GM21447 (cell line): ENCODE measurements at regions not wholly inside any gene's neighbourhood (a gene's known extent, or its start where the extent isn't known, plus 50 kb on each side); places are given as distances from the start of the nearest gene placed in this dataset.

Source experiments
- ATAC-seq: cut with Tn5 transposase; IDR thresholded peaks from one replicate; pipeline ENCODE4 v1.9.1; 2021; ENCODE audit not compliant: unreplicated experiment

GRCh38 chr11:106212081-106212480 is 134.6 kb downstream of the AASDHPPT start:
- ATAC-seq: no peak

GRCh38 chr11:106216281-106216680 is 138.8 kb downstream of the AASDHPPT start:
- ATAC-seq: no peak

DNA sequence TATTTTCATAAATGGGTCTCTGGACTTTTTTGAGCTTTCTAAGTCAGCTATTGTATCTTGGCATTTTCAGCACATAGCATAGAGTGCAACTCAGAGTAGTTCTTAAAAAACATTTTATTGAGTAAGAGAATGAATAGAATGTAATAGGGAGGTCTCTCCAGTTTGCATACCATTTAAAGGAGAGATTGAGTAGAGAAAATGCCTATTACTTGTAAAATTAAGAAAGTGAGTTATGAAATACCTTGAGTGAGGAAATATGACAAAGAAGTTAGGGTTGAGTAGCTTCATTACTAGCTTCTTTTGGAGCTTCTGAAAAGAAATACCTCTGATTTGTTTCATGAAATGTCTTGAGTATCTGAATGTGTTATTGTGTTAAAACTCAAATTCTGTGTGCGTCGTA is 140.0 kb downstream of the AASDHPPT start:
- no peak for ATAC-seq

- ATAC-seq: no peak
Observed at GRCh38 chr11:106218106-106218505, 140.6 kb downstream of the AASDHPPT start.

DNA sequence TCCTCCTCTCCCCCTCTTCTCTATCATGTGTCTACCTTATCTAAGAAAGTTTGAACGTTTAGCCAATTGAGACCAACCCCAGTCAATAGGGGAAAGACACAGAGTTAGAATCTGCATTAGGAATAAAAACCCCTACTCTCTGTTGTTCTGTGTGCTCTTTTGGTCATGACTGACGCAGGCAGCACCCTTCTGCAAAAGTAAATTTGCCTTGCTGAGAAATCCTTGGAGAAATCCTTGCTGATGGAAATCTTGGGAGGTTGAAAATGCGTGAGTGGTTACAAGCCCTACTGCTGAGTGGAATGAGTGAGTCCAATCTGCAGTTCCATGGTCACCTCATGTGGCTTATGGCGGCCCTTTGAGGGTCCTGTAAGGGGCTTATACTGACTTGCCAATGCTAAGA is 145.2 kb downstream of the AASDHPPT start:
- no peak for ATAC-seq

- no peak for ATAC-seq
Observed at GRCh38 chr11:106224172-106224571, 146.7 kb downstream of the AASDHPPT start.

DNA sequence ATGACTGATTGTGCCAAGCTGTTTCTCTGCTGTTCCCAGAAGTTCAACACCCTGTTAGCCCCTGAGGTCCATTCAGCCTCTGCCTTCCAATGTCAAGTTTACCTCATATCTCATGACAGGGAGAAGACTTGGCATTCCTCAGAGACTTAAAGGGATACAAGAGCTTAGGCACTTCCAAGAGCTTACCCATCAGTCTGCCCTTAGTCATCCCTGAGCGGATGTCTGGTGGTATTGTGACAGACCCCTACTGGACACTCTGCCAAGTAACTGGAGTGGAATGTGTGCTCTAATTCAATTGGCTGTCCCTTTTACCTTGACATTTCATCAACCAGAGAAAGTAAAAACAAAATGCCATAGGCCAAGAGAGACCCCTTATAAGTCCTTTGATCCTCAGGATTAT is 151.5 kb downstream of the AASDHPPT start:
- ATAC-seq: no peak

- ATAC-seq: no peak
Observed at GRCh38 chr11:106231591-106231990, 154.1 kb downstream of the AASDHPPT start.

DNA sequence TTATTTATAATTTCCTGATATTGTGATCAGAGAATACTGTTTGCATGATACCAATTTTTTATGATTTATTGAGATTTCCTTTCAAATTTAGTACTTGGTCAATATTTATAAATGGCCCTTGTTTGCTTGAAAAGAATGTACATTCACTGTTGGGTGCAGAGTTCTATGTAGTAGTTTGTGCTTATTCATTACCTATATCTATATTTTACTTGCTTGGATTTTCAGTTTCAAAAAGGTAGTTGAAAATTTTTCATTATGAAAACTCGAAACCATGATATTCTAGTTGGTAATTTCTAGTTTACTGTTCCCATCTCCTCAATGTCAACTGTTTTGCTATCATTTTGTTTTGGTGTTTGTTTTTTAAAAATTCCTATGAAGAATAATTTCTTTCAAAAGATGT is 155.7 kb downstream of the AASDHPPT start:
- ATAC-seq: no peak

DNA sequence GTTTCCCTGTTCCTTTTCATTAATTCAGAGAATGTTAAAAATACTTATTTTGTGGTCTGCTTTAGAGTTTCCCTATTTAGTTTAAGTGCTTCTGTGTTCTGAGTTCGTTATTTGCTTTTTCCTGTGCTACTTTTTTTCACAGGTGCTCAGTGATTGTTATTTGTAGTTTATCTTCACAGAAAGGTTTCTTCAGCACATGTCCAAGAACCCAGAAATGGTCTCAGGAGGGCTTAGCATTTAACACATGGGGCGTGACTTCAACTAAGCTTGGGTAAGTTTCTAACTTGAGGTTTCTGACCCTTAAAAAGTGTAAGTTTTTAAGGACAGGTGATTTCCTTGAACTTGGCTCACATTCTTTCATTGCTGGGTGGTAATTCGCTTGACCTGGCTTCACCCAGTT is 157.3 kb downstream of the AASDHPPT start:
- no peak for ATAC-seq

- no peak for ATAC-seq
Observed at GRCh38 chr11:106236295-106236694, 158.8 kb downstream of the AASDHPPT start.

- no peak for ATAC-seq
Observed at GRCh38 chr11:106238704-106239360, 161.4 kb downstream of the AASDHPPT start.

- ATAC-seq: no peak
Observed at GRCh38 chr11:106241601-106242257, 164.3 kb downstream of the AASDHPPT start.

DNA sequence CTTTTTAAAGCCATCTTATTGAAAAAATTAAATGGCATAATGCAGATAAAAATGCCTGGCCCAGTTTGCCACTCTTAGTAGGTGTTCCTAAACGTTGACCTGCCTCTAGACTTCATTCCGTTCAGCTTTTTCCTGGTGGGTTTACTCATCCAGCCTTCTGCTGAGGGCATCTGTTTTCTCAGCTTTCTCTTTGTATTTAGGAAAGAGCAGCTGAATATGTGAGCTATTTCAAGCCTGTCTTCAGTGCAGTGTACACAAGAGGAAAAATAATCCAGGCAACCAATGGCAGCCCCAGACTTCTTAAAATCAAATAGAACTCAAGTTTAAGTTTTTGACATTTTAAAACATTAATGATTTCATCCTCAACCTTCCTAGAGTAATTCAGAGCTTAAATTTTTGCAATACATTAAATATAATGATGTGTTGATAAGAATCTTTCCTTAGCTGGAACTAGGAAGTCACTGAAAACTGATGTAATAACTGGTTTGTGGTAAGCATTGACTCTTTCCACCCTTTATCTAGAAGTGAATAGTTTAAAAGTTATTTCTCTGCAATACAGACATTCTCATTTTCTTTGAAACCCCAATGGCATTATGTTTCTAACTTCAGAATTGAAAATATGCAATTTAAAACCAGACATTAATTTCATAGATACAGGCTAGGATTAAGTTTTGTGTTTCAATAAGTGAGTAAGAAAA is 165.4 kb downstream of the AASDHPPT start:
- no peak for ATAC-seq

DNA sequence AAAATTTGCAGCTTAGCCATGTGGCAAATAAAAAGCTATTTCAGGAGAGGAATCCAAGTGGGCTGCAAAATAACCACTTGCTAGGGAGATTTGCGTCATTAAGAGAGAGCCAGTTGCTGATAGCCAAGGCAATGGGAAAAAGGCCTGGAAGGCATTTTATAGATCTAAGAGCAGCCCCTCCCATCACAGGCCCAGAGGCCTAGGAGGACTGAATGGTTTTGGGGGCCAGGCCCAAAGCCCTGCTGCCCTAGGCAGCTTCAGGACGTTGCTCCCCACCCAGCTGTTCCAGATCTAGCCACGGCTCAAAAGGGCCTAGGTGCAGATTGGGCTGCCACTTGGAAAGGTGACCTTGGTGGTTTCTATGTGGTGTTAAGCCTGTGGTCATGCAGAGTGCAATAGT is 169.0 kb downstream of the AASDHPPT start:
- ATAC-seq: no peak

DNA sequence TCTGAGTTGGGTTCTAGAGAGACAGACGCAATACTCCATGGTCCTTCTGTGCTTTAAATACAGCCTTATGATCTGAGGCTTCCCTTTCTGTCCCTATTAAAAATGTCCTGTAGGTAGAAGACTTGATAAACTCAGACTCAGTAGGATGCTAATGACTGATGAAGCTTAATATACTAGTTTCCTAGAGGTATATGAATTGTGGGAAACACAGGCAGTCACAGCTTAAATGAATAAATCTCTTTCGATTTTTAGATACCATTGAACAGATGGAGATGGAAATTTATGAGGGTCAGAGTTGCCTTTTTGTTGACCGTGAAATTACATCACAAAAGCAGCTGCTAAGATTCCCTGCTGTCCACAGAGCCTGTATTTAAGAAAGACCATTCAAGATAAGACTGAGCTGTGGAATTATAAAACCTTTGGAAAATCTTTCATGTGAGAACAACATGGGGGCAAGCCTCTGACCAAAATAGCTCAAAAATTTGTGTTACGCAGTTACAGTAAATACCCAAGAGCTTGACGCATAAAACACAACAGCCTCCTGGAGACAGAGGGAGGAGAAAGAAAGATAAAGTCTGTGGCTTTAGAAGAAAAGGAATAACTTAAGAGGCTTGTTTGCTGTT is 172.3 kb downstream of the AASDHPPT start:
- ATAC-seq: no peak

DNA sequence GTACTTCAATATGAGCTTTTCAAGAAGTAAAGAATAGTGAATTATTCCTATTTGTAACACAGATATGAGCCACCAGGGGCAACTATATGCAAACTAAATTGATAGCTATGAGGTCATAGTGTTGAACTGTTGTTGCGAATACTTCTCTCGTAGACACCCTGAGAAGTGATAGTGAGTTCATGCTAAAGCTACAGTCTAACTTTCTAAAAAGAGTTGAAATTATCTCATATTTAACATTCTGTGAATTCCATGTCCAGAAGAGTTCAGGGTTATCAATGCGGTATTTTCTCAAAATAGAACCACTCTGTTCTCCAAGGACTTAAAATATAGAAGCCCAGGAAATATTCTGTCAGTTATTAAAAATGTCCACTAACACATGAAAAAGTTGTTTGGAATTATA is 185.4 kb downstream of the AASDHPPT start:
- ATAC-seq: no peak

GRCh38 chr11:106263527-106263926 is 186.1 kb downstream of the AASDHPPT start:
- ATAC-seq: no peak

- no peak for ATAC-seq
Observed at GRCh38 chr11:106271086-106271485, 193.6 kb downstream of the AASDHPPT start.

GRCh38 chr11:106271686-106272085 is 194.2 kb downstream of the AASDHPPT start:
- ATAC-seq: no peak

- no peak for ATAC-seq
Observed at GRCh38 chr11:106275151-106275550, 197.7 kb downstream of the AASDHPPT start.

- ATAC-seq: no peak
Observed at GRCh38 chr11:106276126-106276525, 198.7 kb downstream of the AASDHPPT start.
